Fibroblast of peridontal ligament (primary cell): ENCODE measurements at regions not wholly inside any gene's neighbourhood (a gene's known extent, or its start where the extent isn't known, plus 50 kb on each side); places are given as distances from the start of the nearest gene placed in this dataset.

Experiments used
- DNase-seq: peaks from one replicate; pipeline ENCODE4 v3.0.0-alpha.2; 2010; ENCODE audit errors: extremely low read depth

- DNase-seq, result no peak
These were observed 825.8 kb upstream of the CDH2 start for GRCh38 chr18:29002747-29003146.

- peak; percentile 21 for DNase-seq
These were observed 822.8 kb upstream of the CDH2 start for GRCh38 chr18:28999726-29000125.

- DNase-seq, result peak; percentile 8
These were observed 818.4 kb upstream of the CDH2 start for GRCh38 chr18:28995319-28995718.

- peak; percentile 11 for DNase-seq
These were observed 807.8 kb upstream of the CDH2 start for GRCh38 chr18:28984731-28985130.

- no peak for DNase-seq
These were observed 797.6 kb upstream of the CDH2 start for GRCh38 chr18:28974504-28974903.

- no peak for DNase-seq
These were observed 796.4 kb upstream of the CDH2 start for GRCh38 chr18:28973324-28973723.

GRCh38 chr18:28972333-28972907 lies 795.5 kb upstream of the CDH2 start:
- no peak for DNase-seq

GRCh38 chr18:28963481-28963880 lies 786.6 kb upstream of the CDH2 start:
- peak; percentile 77 for DNase-seq

- peak; percentile 57 for DNase-seq
These were observed 784.8 kb upstream of the CDH2 start for GRCh38 chr18:28961669-28962228.

GRCh38 chr18:28960146-28960545 lies 783.2 kb upstream of the CDH2 start:
- DNase-seq, result peak; percentile 36

GRCh38 chr18:28952339-28952738 lies 775.4 kb upstream of the CDH2 start:
- DNase-seq, result no peak

- no peak for DNase-seq
These were observed 771.0 kb upstream of the CDH2 start for GRCh38 chr18:28947900-28948299.

- no peak for DNase-seq
These were observed 769.5 kb upstream of the CDH2 start for GRCh38 chr18:28946471-28946870.

- DNase-seq, result no peak
These were observed 746.0 kb upstream of the CDH2 start for GRCh38 chr18:28922936-28923335.

GRCh38 chr18:28916456-28916855 lies 739.5 kb upstream of the CDH2 start:
- no peak for DNase-seq

GRCh38 chr18:28905509-28905908 lies 728.6 kb upstream of the CDH2 start:
- peak; percentile 4 for DNase-seq

GRCh38 chr18:28904789-28905364 lies 727.9 kb upstream of the CDH2 start:
- no peak for DNase-seq

- peak; percentile 51 for DNase-seq
These were observed 726.4 kb upstream of the CDH2 start for GRCh38 chr18:28903306-28903705.

GRCh38 chr18:28890791-28891190 lies 713.9 kb upstream of the CDH2 start:
- DNase-seq, result no peak

- DNase-seq, result no peak
These were observed 707.4 kb upstream of the CDH2 start for GRCh38 chr18:28884304-28884703.

- DNase-seq, result no peak
These were observed 703.9 kb upstream of the CDH2 start for GRCh38 chr18:28880856-28881255.

- DNase-seq, result peak; percentile 9
These were observed 698.1 kb upstream of the CDH2 start for GRCh38 chr18:28875059-28875458.

- no peak for DNase-seq
These were observed 686.5 kb upstream of the CDH2 start for GRCh38 chr18:28863396-28863795.

GRCh38 chr18:28858248-28858647 lies 681.3 kb upstream of the CDH2 start:
- DNase-seq, result no peak
